ENCODE measurements at regions not wholly inside any gene's neighbourhood (a gene's known extent, or its start where the extent isn't known, plus 50 kb on each side); places are given as distances from the start of the nearest gene placed in this dataset.

- TF ChIP-seq, protein P1, sequence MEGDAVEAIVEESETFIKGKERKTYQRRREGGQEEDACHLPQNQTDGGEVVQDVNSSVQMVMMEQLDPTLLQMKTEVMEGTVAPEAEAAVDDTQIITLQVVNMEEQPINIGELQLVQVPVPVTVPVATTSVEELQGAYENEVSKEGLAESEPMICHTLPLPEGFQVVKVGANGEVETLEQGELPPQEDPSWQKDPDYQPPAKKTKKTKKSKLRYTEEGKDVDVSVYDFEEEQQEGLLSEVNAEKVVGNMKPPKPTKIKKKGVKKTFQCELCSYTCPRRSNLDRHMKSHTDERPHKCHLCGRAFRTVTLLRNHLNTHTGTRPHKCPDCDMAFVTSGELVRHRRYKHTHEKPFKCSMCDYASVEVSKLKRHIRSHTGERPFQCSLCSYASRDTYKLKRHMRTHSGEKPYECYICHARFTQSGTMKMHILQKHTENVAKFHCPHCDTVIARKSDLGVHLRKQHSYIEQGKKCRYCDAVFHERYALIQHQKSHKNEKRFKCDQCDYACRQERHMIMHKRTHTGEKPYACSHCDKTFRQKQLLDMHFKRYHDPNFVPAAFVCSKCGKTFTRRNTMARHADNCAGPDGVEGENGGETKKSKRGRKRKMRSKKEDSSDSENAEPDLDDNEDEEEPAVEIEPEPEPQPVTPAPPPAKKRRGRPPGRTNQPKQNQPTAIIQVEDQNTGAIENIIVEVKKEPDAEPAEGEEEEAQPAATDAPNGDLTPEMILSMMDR (IDR thresholded peaks at IDR 0.05), result peak; percentile 17; the same call in 1 of the 2 replicates
- TF ChIP-seq, protein P2, sequence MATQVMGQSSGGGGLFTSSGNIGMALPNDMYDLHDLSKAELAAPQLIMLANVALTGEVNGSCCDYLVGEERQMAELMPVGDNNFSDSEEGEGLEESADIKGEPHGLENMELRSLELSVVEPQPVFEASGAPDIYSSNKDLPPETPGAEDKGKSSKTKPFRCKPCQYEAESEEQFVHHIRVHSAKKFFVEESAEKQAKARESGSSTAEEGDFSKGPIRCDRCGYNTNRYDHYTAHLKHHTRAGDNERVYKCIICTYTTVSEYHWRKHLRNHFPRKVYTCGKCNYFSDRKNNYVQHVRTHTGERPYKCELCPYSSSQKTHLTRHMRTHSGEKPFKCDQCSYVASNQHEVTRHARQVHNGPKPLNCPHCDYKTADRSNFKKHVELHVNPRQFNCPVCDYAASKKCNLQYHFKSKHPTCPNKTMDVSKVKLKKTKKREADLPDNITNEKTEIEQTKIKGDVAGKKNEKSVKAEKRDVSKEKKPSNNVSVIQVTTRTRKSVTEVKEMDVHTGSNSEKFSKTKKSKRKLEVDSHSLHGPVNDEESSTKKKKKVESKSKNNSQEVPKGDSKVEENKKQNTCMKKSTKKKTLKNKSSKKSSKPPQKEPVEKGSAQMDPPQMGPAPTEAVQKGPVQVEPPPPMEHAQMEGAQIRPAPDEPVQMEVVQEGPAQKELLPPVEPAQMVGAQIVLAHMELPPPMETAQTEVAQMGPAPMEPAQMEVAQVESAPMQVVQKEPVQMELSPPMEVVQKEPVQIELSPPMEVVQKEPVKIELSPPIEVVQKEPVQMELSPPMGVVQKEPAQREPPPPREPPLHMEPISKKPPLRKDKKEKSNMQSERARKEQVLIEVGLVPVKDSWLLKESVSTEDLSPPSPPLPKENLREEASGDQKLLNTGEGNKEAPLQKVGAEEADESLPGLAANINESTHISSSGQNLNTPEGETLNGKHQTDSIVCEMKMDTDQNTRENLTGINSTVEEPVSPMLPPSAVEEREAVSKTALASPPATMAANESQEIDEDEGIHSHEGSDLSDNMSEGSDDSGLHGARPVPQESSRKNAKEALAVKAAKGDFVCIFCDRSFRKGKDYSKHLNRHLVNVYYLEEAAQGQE (IDR thresholded peaks at IDR 0.05; ENCODE audit: insufficient read depth in 1 of 2, low read depth in 2 of 2, low read length in 1 of 2), result no peak
- TF ChIP-seq POLR2AphosphoS5 (IDR thresholded peaks at IDR 0.05; ENCODE audit: low read depth, low read length), result no peak
Measured at GRCh38 chr11:112697391-112698178, 263.6 kb upstream of the NCAM1 start.
